CD14-positive monocyte (primary cell): ENCODE measurements at regions not wholly inside any gene's neighbourhood (a gene's known extent, or its start where the extent isn't known, plus 50 kb on each side); places are given as distances from the start of the nearest gene placed in this dataset.

Source experiments
- DNase-seq, 3 donors: peaks; one replicate each; pipeline ENCODE4 v3.0.0-alpha.2; 2011 to 2022
- H2AFZ ChIP-seq: 2 replicates; pipeline ENCODE4 v1.6.0; 2012; ENCODE audit warnings: mild to moderate bottlenecking, low read depth, low read length, inconsistent platforms; ENCODE audit not compliant: insufficient read depth, poor library complexity, severe bottlenecking
- H3K27ac ChIP-seq, 2 donors: 1 replicate in 1 of 2; 2 replicates in 1 of 2; pipeline ENCODE4 v1.5.1; 2012 to 2013; ENCODE audit warnings: low read length in 2 of 2, control low read depth in 1 of 2, inconsistent platforms in 1 of 2, low read depth in 1 of 2, mild to moderate bottlenecking in 1 of 2
- H3K27me3 ChIP-seq, 2 donors: one replicate each; pipeline versions ENCODE4 v1.6.0 to v1.6.1; 2011 to 2013; ENCODE audit warnings: low read length in 2 of 2; ENCODE audit not compliant: control insufficient read depth in 2 of 2, insufficient read depth in 2 of 2
- H3K36me3 ChIP-seq, 2 donors: replicated peaks in 1 of 2; 1 replicate in 1 of 2; 2 replicates in 1 of 2; pipeline versions ENCODE4 v1.5.1 to v1.6.1; 2012 to 2013; ENCODE audit warnings: low read length in 2 of 2, control low read depth in 1 of 2, inconsistent platforms in 1 of 2, mild to moderate bottlenecking in 1 of 2; ENCODE audit not compliant: insufficient read depth in 2 of 2, control insufficient read depth in 1 of 2
- H3K4me1 ChIP-seq, 2 donors: 1 replicate in 1 of 2; 2 replicates in 1 of 2; pipeline versions ENCODE4 v1.5.1 to v1.6.1; 2012 to 2013; ENCODE audit warnings: low read length in 2 of 2, control low read depth in 1 of 2, inconsistent platforms in 1 of 2, mild to moderate bottlenecking in 1 of 2, moderate library complexity in 1 of 2; ENCODE audit not compliant: insufficient read depth in 2 of 2, control insufficient read depth in 1 of 2
- H3K4me2 ChIP-seq: replicated peaks from 2 replicates; pipeline ENCODE3; 2012; ENCODE audit warnings: low read length, moderate library complexity, mild to moderate bottlenecking; ENCODE audit not compliant: poor library complexity, severe bottlenecking; ENCODE audit errors: extremely low read depth
- H3K4me3 ChIP-seq, 3 experiments: fragments of 200-600 bp in 1 of 3; sonication (generic) in 1 of 3; replicated peaks in 1 of 3; 1 replicate in 2 of 3; 2 replicates in 1 of 3; pipeline ENCODE4 v1.5.1; 2011 to 2013; ENCODE audit warnings: low read length in 3 of 3, mild to moderate bottlenecking in 3 of 3, control low read depth in 2 of 3, low read depth in 2 of 3, inconsistent platforms in 1 of 3, moderate library complexity in 1 of 3
- H3K79me2 ChIP-seq: 2 replicates; pipeline ENCODE4 v1.6.0; 2012; ENCODE audit warnings: mild to moderate bottlenecking, control low read depth, inconsistent platforms, low read length, moderate library complexity; ENCODE audit not compliant: insufficient read depth
- H3K9ac ChIP-seq: 2 replicates; pipeline ENCODE4 v1.6.0; 2017; ENCODE audit warnings: low read length, mild to moderate bottlenecking; ENCODE audit not compliant: insufficient read depth, poor library complexity, severe bottlenecking
- H3K9me3 ChIP-seq, 2 donors: replicated peaks in 1 of 2; 1 replicate in 1 of 2; 2 replicates in 1 of 2; pipeline versions ENCODE4 v1.5.1 to v1.6.1; 2012 to 2013; ENCODE audit warnings: low read length in 2 of 2, control low read depth in 1 of 2; ENCODE audit not compliant: control insufficient read depth in 1 of 2, insufficient read depth in 1 of 2
- H4K20me1 ChIP-seq: 2 replicates; pipeline ENCODE4 v1.6.0; 2012; ENCODE audit warnings: mild to moderate bottlenecking, low read length, control low read depth, moderate library complexity; ENCODE audit not compliant: insufficient read depth
- H3K27ac Mint-ChIP-seq, 7 donors: one replicate each; pipeline ENCODE4 v1.8.0; 2020; ENCODE audit warnings: mild to moderate bottlenecking in 7 of 7, mixed read lengths in 7 of 7, moderate library complexity in 6 of 7, inconsistent platforms in 2 of 7
- H3K27me3 Mint-ChIP-seq, 3 donors: one replicate each; pipeline ENCODE4 v1.8.0; 2021 to 2022; ENCODE audit warnings: low read depth in 3 of 3, mild to moderate bottlenecking in 3 of 3, mixed read lengths in 3 of 3, moderate library complexity in 3 of 3, inconsistent platforms in 1 of 3
- H3K36me3 Mint-ChIP-seq, 2 donors: one replicate each; pipeline ENCODE4 v1.8.0; 2020; ENCODE audit warnings: mixed read lengths in 2 of 2, inconsistent platforms in 1 of 2, mild to moderate bottlenecking in 1 of 2
- H3K4me1 Mint-ChIP-seq: one replicate; pipeline ENCODE4 v1.8.0; 2020; ENCODE audit warnings: mild to moderate bottlenecking, mixed read lengths
- H3K4me3 Mint-ChIP-seq, 2 donors: one replicate each; pipeline ENCODE4 v1.8.0; 2020; ENCODE audit warnings: mild to moderate bottlenecking in 2 of 2, mixed read lengths in 2 of 2, moderate library complexity in 1 of 2
- H3K9me3 Mint-ChIP-seq, 7 donors: one replicate each; pipeline ENCODE4 v1.8.0; 2020 to 2022; ENCODE audit warnings: mixed read lengths in 7 of 7, mild to moderate bottlenecking in 6 of 7, moderate library complexity in 6 of 7, inconsistent platforms in 2 of 7
- CTCF ChIP-seq: fragments of 200-600 bp; IDR thresholded peaks from one replicate; pipeline ENCODE4 v1.8.0; 2022; ENCODE audit warnings: antibody characterized with exemption, mild to moderate bottlenecking
- WGBS: methylation state at CpG from one replicate; pipeline ENCODE4 v1.1.5; 2013; ENCODE audit warnings: missing lambda C conversion rate; ENCODE audit not compliant: insufficient coverage; 5-methylcytosine and 5-hydroxymethylcytosine counted together
- intact Hi-C, 2 donors: fragments of 100-400 bp; cut with micrococcal nuclease; formaldehyde crosslinking; loops; one replicate each; pipeline versions ENCODE4 v1.15.0 to v1.15.1; 2023

- Histone ChIP-seq H3K27ac (no peak overlapping the region), H3K4me2 (no peak overlapping the region), H3K79me2 (no peaks in the 10 kb centered on the region), H3K4me3 (no peak overlapping the region), H3K36me3 (no peaks in the 10 kb centered on the region), H2AFZ (no peak overlapping the region), H3K27me3 (no peaks in the 10 kb centered on the region), H3K4me1 (no peaks in the 10 kb centered on the region), H3K9me3 (peaks cover 35 to 40% of the 10 kb centered on the region in 2 donors), H4K20me1 (no peaks in the 10 kb centered on the region), H3K9ac (no peak overlapping the region)
- Mint-ChIP-seq H3K27me3 (peaks cover 0 to 2% (median 1%) of the 10 kb centered on the region in 3 donors), H3K9me3 (peaks cover 6 to 28% (median 19%) of the 10 kb centered on the region in 7 donors), H3K36me3 (no peaks in the 10 kb centered on the region), H3K4me1 (no peaks in the 10 kb centered on the region), H3K27ac (no peak overlapping the region), H3K4me3 (no peak overlapping the region)
- intact Hi-C loops: no loop called here
- WGBS: 86% methylated on average over 10 of the region's 16 CpGs
- TF ChIP-seq CTCF: no peak
- DNase-seq: no peak
Measured at GRCh38 chr5:15384581-15384980, 115.4 kb upstream of the FBXL7 start.

- no peak overlapping the region for H3K27ac Mint-ChIP-seq
- DNase-seq: no peak
- Histone ChIP-seq H4K20me1 (no peaks in the 10 kb centered on the region), H3K27me3 (no peaks in the 10 kb centered on the region), H3K4me3 (no peak overlapping the region), H2AFZ (no peak overlapping the region), H3K4me2 (no peak overlapping the region), H3K9ac (no peak overlapping the region), H3K79me2 (no peaks in the 10 kb centered on the region), H3K9me3 (peaks cover 35 to 40% of the 10 kb centered on the region in 2 donors), H3K27ac (no peak overlapping the region), H3K4me1 (no peaks in the 10 kb centered on the region), H3K36me3 (no peaks in the 10 kb centered on the region)
- WGBS: 81% methylated on average over 5 of the region's 9 CpGs
- H3K9me3 Mint-ChIP-seq: peaks cover 6 to 28% (median 19%) of the 10 kb centered on the region in 7 donors
- TF ChIP-seq CTCF: no peak
- no peaks in the 10 kb centered on the region for H3K4me1 Mint-ChIP-seq
- H3K36me3 Mint-ChIP-seq: no peaks in the 10 kb centered on the region
- H3K4me3 Mint-ChIP-seq: no peak overlapping the region
- intact Hi-C loops: no loop called here
- H3K27me3 Mint-ChIP-seq: peaks cover 0 to 2% (median 1%) of the 10 kb centered on the region in 3 donors
Measured at GRCh38 chr5:15384176-15384575, 115.8 kb upstream of the FBXL7 start.
